ENCODE measurements at regions not wholly inside any gene's neighbourhood (a gene's known extent, or its start where the extent isn't known, plus 50 kb on each side); places are given as distances from the start of the nearest gene placed in this dataset.

DNA sequence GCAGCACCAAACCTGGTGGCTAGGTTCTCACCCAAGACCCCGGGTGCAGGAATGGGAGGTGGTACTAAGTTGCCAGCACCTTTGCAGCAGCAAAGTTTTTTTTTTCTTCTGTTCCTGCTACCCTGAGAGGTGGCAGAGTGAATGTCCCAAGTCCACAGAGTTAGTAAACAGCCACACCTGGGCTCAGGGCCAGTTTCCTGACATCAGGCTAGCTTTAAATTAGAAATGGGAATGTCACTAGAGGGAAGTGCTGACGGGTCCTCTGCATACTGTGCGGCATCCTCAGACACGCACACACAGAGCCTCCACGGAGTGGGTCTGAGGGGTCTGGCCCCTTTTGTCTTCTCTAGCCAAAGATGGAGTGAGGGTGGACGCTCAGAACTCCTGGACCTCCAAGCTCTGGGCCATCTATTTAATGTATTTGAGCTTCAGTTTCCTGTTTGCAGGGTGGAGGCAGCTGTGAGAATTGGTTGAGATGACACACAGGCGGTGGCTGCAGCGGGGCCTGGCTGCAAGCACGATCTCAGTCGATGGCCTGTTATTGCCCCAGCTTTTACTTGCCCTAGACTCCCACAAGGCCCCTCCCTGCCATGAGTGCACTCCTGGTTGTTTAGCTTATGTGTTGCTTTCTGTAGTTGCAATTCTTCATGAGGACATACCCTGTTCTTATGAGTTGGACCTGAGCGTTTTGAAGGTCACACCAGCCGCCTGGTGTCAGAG is 751.4 kb upstream of the HS6ST1 start:
- H3K4me3 ChIP-seq (ENCODE audit: low read depth in 1 of 5, low read length in 5 of 5) = no peak overlapping the region
- H3K9me3 ChIP-seq (ENCODE audit: control insufficient read depth in 5 of 5, low read length in 5 of 5) = no peaks in the 10 kb centered on the region
- no peak overlapping the region for H3K27ac ChIP-seq (ENCODE audit: low read depth, low read length)
- peaks cover 0 to 4% (median 0%) of the 10 kb centered on the region in 5 donors for H3K4me1 ChIP-seq (ENCODE audit: control insufficient read depth in 5 of 5, insufficient read depth in 5 of 5, low read length in 5 of 5)
- H3K27me3 ChIP-seq (ENCODE audit: control insufficient read depth in 5 of 5, insufficient read depth in 4 of 5, low read length in 5 of 5) = peaks cover 0 to 8% (median 0%) of the 10 kb centered on the region in 5 donors
- no peaks in the 10 kb centered on the region for H3K36me3 ChIP-seq (ENCODE audit: control insufficient read depth in 5 of 5, insufficient read depth in 5 of 5, low read length in 5 of 5)
- no peak overlapping the region for H3K9ac ChIP-seq (ENCODE audit: low read length in 5 of 5)

DNA sequence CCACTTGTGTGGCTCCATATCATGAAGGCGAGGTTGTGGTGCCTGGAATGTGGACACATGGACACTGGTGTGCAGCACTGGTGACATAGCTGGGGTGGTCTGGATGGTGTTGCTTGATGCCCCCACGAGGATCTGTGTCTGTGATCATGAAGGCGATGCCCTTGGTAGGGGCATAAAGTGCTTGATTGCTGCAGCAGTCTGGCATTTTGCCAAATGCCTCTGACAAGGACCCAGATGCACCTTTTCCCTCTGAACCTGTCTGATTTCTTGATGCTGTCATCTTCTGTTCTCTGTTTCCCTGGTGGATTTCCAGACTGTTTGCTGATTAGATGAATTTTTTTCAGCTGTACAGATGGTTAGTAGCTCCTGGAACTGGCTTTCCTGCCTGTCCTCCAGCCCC is 752.0 kb upstream of the HS6ST1 start:
- Histone ChIP-seq H3K4me1 (ENCODE audit: control insufficient read depth in 5 of 5, insufficient read depth in 5 of 5, low read length in 5 of 5) (peaks cover 0 to 4% (median 0%) of the 10 kb centered on the region in 5 donors), H3K9ac (ENCODE audit: low read length in 5 of 5) (no peak overlapping the region), H3K27ac (ENCODE audit: low read depth, low read length) (no peak overlapping the region), H3K9me3 (ENCODE audit: control insufficient read depth in 5 of 5, low read length in 5 of 5) (no peaks in the 10 kb centered on the region), H3K27me3 (ENCODE audit: control insufficient read depth in 5 of 5, insufficient read depth in 4 of 5, low read length in 5 of 5) (peaks cover 0 to 8% (median 0%) of the 10 kb centered on the region in 5 donors), H3K4me3 (ENCODE audit: low read depth in 1 of 5, low read length in 5 of 5) (no peak overlapping the region), H3K36me3 (ENCODE audit: control insufficient read depth in 5 of 5, insufficient read depth in 5 of 5, low read length in 5 of 5) (no peaks in the 10 kb centered on the region)

DNA sequence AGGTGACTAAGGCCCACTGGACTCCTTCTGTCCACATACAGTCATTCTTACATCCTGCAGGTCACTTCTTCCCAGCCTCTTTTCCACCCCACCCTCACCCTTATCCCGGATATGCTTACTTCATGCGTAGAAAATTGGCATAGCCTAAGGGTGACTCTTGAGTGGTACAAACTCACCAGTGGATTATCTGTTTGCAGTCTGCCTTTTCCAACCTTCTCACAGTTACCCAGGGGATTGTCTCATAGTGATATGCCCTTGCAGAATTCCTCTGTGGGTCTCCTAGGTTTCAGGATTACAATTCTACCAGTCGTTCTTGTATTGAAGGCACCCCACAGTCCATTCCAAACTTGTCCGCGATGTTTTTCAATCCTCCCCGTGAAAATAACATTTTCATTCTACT is 752.9 kb upstream of the HS6ST1 start:
- Histone ChIP-seq H3K27ac (ENCODE audit: low read depth, low read length) (no peak overlapping the region), H3K36me3 (ENCODE audit: control insufficient read depth in 5 of 5, insufficient read depth in 5 of 5, low read length in 5 of 5) (no peaks in the 10 kb centered on the region), H3K4me3 (ENCODE audit: low read depth in 1 of 5, low read length in 5 of 5) (no peak overlapping the region), H3K27me3 (ENCODE audit: control insufficient read depth in 5 of 5, insufficient read depth in 4 of 5, low read length in 5 of 5) (peaks cover 0 to 8% (median 0%) of the 10 kb centered on the region in 5 donors), H3K9ac (ENCODE audit: low read length in 5 of 5) (no peak overlapping the region), H3K4me1 (ENCODE audit: control insufficient read depth in 5 of 5, insufficient read depth in 5 of 5, low read length in 5 of 5) (peaks cover 0 to 4% (median 0%) of the 10 kb centered on the region in 5 donors), H3K9me3 (ENCODE audit: control insufficient read depth in 5 of 5, low read length in 5 of 5) (no peaks in the 10 kb centered on the region)

DNA sequence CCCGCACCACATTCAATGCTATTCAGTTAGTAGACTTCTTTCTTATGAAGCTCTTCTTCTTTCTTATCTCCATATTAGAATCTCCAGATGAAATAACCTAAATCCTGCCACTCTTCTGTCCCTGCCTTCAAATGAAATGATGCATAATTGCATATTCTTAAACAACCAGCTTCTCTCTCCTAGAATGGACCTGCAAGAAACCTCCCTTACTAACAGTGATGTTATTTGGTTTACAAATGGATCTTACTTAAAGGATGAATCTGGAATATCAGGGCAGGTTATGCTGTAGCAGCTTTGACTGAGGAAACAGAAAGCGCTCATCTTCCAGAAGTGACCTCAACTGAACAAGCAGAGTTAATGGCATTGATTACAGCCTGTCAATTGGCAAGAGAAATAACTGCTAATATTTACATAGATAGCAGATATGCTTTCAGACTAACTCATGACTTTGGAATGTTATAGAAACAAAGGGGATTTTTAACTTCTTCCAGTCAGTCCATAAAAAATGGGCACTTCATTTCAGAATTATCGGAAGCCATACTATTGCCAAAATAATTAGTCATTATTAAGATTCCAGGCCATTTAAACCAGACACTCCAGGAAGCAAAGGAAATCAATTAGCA is 755.7 kb upstream of the HS6ST1 start:
- peaks cover 0 to 10% (median 4%) of the 10 kb centered on the region in 5 donors for H3K27me3 ChIP-seq (ENCODE audit: control insufficient read depth in 5 of 5, insufficient read depth in 4 of 5, low read length in 5 of 5)

DNA sequence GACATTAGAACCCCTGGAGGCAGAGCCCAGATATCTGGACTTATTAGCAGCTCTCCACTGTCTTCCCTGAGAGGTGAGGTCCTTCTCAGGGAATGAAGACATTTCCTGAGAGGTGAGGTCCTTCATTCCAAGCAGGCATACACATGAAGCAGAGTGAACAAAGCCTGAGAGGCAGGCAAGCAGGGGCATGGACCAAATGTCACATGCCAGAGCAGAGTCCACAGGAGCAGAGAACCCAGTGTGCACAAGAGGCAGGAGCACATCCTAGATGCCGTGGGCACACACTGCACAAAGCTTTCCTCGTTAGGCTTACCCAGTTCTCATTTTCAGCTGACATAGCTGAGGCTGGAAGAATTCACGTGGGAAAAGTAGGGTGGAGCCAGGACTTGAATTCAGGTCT is 759.9 kb upstream of the HS6ST1 start:
- Histone ChIP-seq H3K4me3 (ENCODE audit: low read depth in 1 of 5, low read length in 5 of 5) (no peak overlapping the region), H3K9me3 (ENCODE audit: control insufficient read depth in 5 of 5, low read length in 5 of 5) (no peaks in the 10 kb centered on the region), H3K36me3 (ENCODE audit: control insufficient read depth in 5 of 5, insufficient read depth in 5 of 5, low read length in 5 of 5) (no peaks in the 10 kb centered on the region), H3K27ac (ENCODE audit: low read depth, low read length) (no peak overlapping the region), H3K4me1 (ENCODE audit: control insufficient read depth in 5 of 5, insufficient read depth in 5 of 5, low read length in 5 of 5) (peaks cover 0 to 4% (median 0%) of the 10 kb centered on the region in 5 donors), H3K9ac (ENCODE audit: low read length in 5 of 5) (no peak overlapping the region), H3K27me3 (ENCODE audit: control insufficient read depth in 5 of 5, insufficient read depth in 4 of 5, low read length in 5 of 5) (peaks cover 0 to 14% (median 4%) of the 10 kb centered on the region in 5 donors)

More for the DNA sequence above, 755.7 kb upstream of the HS6ST1 start:
- Histone ChIP-seq H3K9me3 (ENCODE audit: control insufficient read depth in 5 of 5, low read length in 5 of 5) (no peaks in the 10 kb centered on the region), H3K36me3 (ENCODE audit: control insufficient read depth in 5 of 5, insufficient read depth in 5 of 5, low read length in 5 of 5) (no peaks in the 10 kb centered on the region), H3K27ac (ENCODE audit: low read depth, low read length) (no peak overlapping the region), H3K9ac (ENCODE audit: low read length in 5 of 5) (no peak overlapping the region), H3K4me1 (ENCODE audit: control insufficient read depth in 5 of 5, insufficient read depth in 5 of 5, low read length in 5 of 5) (peaks cover 0 to 4% (median 0%) of the 10 kb centered on the region in 5 donors), H3K4me3 (ENCODE audit: low read depth in 1 of 5, low read length in 5 of 5) (no peak overlapping the region)

DNA sequence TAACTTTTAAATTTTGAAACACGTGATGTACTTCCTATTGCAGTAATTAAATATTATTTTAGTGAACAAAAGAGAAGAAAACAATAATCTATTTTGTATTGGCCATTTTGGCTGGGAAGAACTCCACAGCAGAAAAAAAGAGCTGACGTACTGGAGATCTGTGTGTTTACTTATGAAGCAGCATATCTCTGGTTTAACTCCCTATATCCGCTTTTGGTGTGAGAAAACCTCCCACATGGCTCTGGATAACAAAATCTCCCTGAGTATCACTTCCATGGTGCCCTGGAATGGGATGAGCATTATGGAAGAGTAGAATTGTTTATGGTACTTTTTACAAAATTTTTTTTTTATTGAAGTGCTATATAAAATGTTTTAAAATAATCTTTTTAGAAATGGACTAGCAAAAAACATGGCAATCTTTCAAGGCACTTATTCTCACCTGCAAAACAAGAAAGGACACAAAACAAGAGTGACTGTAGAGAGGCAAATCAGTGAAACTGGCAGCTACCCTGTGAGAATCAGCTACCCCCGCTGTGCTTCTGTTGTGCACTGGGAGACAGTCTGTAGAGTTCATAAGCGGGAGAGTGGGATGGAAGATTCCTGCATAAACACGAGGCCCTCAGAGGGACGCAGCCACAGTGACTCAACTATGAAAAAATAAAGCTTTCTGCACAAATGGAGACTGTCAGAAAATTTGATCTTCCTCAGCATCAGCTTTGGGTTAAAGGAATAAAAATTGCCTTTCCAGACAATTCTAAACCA is 762.2 kb upstream of the HS6ST1 start:
- Histone ChIP-seq H3K9me3 (ENCODE audit: control insufficient read depth in 5 of 5, low read length in 5 of 5) (no peaks in the 10 kb centered on the region), H3K9ac (ENCODE audit: low read length in 5 of 5) (no peak overlapping the region), H3K4me1 (ENCODE audit: control insufficient read depth in 5 of 5, insufficient read depth in 5 of 5, low read length in 5 of 5) (no peaks in the 10 kb centered on the region), H3K36me3 (ENCODE audit: control insufficient read depth in 5 of 5, insufficient read depth in 5 of 5, low read length in 5 of 5) (no peaks in the 10 kb centered on the region), H3K27ac (ENCODE audit: low read depth, low read length) (no peak overlapping the region), H3K27me3 (ENCODE audit: control insufficient read depth in 5 of 5, insufficient read depth in 4 of 5, low read length in 5 of 5) (peaks cover 0 to 14% (median 4%) of the 10 kb centered on the region in 5 donors), H3K4me3 (ENCODE audit: low read depth in 1 of 5, low read length in 5 of 5) (no peak overlapping the region)

DNA sequence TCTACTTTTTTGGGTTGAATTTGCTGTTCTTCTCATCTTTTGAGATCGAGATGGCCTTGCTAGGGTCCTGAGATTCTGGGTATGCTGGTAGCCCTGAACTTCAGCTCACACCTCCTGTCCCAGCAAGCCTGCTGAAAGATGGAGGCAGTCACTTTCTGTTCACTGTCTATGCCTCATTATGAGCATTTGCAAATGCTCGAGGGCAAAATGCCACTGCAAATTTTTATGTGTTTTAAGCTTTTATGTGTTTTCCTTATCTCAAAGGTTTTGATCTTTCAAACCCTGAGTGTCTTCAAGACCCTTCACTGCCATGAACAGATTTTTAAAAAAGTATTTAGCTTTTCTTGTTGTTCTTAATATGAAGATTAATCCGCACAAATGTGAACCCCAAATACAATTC is 766.7 kb upstream of the HS6ST1 start:
- Histone ChIP-seq H3K4me3 (ENCODE audit: low read depth in 1 of 5, low read length in 5 of 5) (no peak overlapping the region), H3K9ac (ENCODE audit: low read length in 5 of 5) (no peak overlapping the region), H3K27ac (ENCODE audit: low read depth, low read length) (no peak overlapping the region), H3K36me3 (ENCODE audit: control insufficient read depth in 5 of 5, insufficient read depth in 5 of 5, low read length in 5 of 5) (no peaks in the 10 kb centered on the region), H3K27me3 (ENCODE audit: control insufficient read depth in 5 of 5, insufficient read depth in 4 of 5, low read length in 5 of 5) (no peaks in the 10 kb centered on the region), H3K9me3 (ENCODE audit: control insufficient read depth in 5 of 5, low read length in 5 of 5) (no peaks in the 10 kb centered on the region), H3K4me1 (ENCODE audit: control insufficient read depth in 5 of 5, insufficient read depth in 5 of 5, low read length in 5 of 5) (peaks cover 0 to 15% (median 4%) of the 10 kb centered on the region in 5 donors)

DNA sequence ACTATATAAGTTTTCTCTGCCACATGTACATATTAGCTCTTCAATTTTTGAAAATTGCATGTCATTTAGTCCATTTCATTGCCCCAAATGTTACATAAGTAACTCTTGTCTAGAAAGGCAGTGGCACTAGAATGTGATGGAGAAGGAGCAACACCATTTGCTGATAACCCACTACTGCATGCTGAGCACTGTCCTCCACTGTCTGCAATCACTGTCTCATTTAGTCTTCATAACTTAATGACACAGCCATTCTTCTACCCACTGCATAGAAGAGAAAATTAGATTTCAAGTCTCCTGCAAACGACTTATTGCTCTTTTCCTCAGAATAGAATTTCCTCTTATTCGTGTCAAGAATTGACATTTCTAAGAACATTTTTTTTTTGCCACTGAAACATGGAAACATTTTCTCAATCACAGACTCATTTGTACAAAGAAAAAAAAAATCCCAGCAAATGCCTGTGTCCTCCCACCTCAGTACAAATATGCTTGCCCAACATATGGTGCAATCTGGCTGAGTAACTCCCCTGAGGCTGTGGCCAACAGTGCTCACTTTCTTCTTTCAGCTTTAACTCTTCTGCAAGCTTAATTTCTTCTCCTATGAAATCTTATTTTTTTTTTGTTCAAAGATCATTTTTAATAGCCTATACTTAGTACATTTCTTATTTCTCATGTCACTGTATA is 768.6 kb upstream of the HS6ST1 start:
- Histone ChIP-seq H3K27me3 (ENCODE audit: control insufficient read depth in 5 of 5, insufficient read depth in 4 of 5, low read length in 5 of 5) (no peaks in the 10 kb centered on the region), H3K27ac (ENCODE audit: low read depth, low read length) (no peak overlapping the region), H3K36me3 (ENCODE audit: control insufficient read depth in 5 of 5, insufficient read depth in 5 of 5, low read length in 5 of 5) (no peaks in the 10 kb centered on the region), H3K9me3 (ENCODE audit: control insufficient read depth in 5 of 5, low read length in 5 of 5) (no peaks in the 10 kb centered on the region), H3K9ac (ENCODE audit: low read length in 5 of 5) (no peak overlapping the region), H3K4me1 (ENCODE audit: control insufficient read depth in 5 of 5, insufficient read depth in 5 of 5, low read length in 5 of 5) (peaks cover 0 to 15% (median 4%) of the 10 kb centered on the region in 5 donors), H3K4me3 (ENCODE audit: low read depth in 1 of 5, low read length in 5 of 5) (no peak overlapping the region)

DNA sequence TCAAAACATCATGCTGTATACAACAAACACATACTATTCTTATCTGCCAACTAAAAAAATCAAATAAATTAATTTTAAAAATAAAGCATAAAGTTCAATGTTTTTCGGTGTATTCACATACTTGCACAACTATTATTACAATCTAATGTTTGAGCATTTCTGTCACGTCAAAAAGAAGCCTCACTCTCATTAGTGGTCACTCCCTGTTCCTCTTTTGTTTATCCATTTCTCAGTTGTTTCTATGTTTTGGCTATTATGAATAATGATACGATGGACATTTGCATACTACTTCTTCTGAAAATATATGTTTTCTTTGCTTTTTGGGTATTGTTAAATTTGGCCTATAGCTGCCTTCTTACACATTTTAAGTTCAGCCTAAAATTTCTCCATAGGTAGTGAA is 773.0 kb upstream of the HS6ST1 start:
- Histone ChIP-seq H3K9me3 (ENCODE audit: control insufficient read depth in 5 of 5, low read length in 5 of 5) (no peaks in the 10 kb centered on the region), H3K36me3 (ENCODE audit: control insufficient read depth in 5 of 5, insufficient read depth in 5 of 5, low read length in 5 of 5) (no peaks in the 10 kb centered on the region), H3K27ac (ENCODE audit: low read depth, low read length) (no peak overlapping the region), H3K9ac (ENCODE audit: low read length in 5 of 5) (no peak overlapping the region), H3K27me3 (ENCODE audit: control insufficient read depth in 5 of 5, insufficient read depth in 4 of 5, low read length in 5 of 5) (no peaks in the 10 kb centered on the region), H3K4me3 (ENCODE audit: low read depth in 1 of 5, low read length in 5 of 5) (no peak overlapping the region), H3K4me1 (ENCODE audit: control insufficient read depth in 5 of 5, insufficient read depth in 5 of 5, low read length in 5 of 5) (peaks cover 0 to 13% (median 4%) of the 10 kb centered on the region in 5 donors)
